HUES64 (cell line): ENCODE measurements at regions not wholly inside any gene's neighbourhood (a gene's known extent, or its start where the extent isn't known, plus 50 kb on each side); places are given as distances from the start of the nearest gene placed in this dataset.

Source experiments
- H3K27ac ChIP-seq: 2 replicates; pipeline ENCODE4 v1.7.0; 2013; ENCODE audit warnings: low read depth, low read length, inconsistent platforms
- H3K27me3 ChIP-seq: 2 replicates; pipeline ENCODE4 v1.6.1; 2013; ENCODE audit warnings: mild to moderate bottlenecking, low read length; ENCODE audit not compliant: insufficient read depth
- H3K36me3 ChIP-seq: 2 replicates; pipeline ENCODE4 v1.6.1; 2013; ENCODE audit warnings: mild to moderate bottlenecking, low read length; ENCODE audit not compliant: insufficient read depth
- H3K4me1 ChIP-seq: 2 replicates; pipeline ENCODE4 v1.6.1; 2013; ENCODE audit warnings: mild to moderate bottlenecking, low read length, moderate library complexity; ENCODE audit not compliant: insufficient read depth
- H3K4me3 ChIP-seq: 2 replicates; pipeline ENCODE4 v1.5.1; 2013; ENCODE audit warnings: mild to moderate bottlenecking, low read length, moderate library complexity
- H3K9ac ChIP-seq: 2 replicates; pipeline ENCODE4 v1.6.1; 2013; ENCODE audit warnings: mild to moderate bottlenecking, low read depth, low read length
- H3K9me3 ChIP-seq: 2 replicates; pipeline ENCODE4 v1.6.1; 2013; ENCODE audit warnings: low read depth, low read length; ENCODE audit not compliant: insufficient read depth
- WGBS: fragments of 150-250, 120-280 bp; methylation state at CpG from one replicate; pipeline ENCODE4 v1.1.7; 2013; ENCODE audit warnings: missing lambda C conversion rate; 5-methylcytosine and 5-hydroxymethylcytosine counted together

DNA sequence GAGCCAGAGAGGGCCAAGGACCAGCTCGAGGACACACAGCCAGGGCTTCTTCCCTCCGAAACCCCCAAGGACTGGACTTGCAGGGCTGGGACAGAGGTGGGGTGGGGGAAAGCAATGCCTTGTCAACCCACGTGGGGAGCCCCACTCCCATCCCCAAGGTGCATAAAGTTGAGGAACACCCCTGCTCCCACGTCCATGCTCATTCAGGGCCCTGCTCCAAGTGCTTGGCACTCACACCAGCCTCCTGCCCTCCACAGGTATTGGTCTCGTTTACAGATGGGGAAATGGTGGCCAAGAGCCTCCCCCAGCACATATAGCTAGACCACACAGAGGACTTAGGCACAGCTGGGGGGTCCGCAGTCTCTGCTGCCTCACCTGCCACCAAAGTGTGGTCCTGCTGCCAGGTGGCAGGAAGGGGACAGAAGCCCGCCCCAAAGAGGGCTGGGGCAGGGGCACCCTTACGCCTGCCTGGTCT, 50.5 kb upstream of the CSPG4 start:
- Histone ChIP-seq H3K27ac (no peak overlapping the region), H3K9ac (no peak overlapping the region), H3K9me3 (no peaks in the 10 kb centered on the region), H3K4me1 (no peaks in the 10 kb centered on the region), H3K4me3 (no peak overlapping the region), H3K36me3 (no peaks in the 10 kb centered on the region), H3K27me3 (no peaks in the 10 kb centered on the region)
- WGBS, result 94% methylated on average over 8 of the region's 8 CpGs
